ENCODE measurements at regions not wholly inside any gene's neighbourhood (a gene's known extent, or its start where the extent isn't known, plus 50 kb on each side); places are given as distances from the start of the nearest gene placed in this dataset.

- TF ChIP-seq CTCF (IDR thresholded peaks at IDR 0.05; ENCODE audit: extremely low read depth, insufficient read depth, missing control alignments) = no peak
- in situ Hi-C loops (cut with MboI; ENCODE audit: low pct_unique_long_range_greater_than_20kb, low sequenced_read_pairs, unreplicated experiment) = no loop called here
- no peak for DNase-seq (ENCODE audit: low spot score)
These were observed 135.9 kb upstream of the SOX4 start for GRCh38 chr6:21457647-21458046.

GRCh38 chr6:21459641-21460040 is 133.9 kb upstream of the SOX4 start:
- no peak for DNase-seq (ENCODE audit: low spot score)
- TF ChIP-seq CTCF (IDR thresholded peaks at IDR 0.05; ENCODE audit: extremely low read depth, insufficient read depth, missing control alignments) = no peak
- in situ Hi-C loops (cut with MboI; ENCODE audit: low pct_unique_long_range_greater_than_20kb, low sequenced_read_pairs, unreplicated experiment) = no loop called here

- DNase-seq (ENCODE audit: low spot score) = no peak
- in situ Hi-C loops (cut with MboI; ENCODE audit: low pct_unique_long_range_greater_than_20kb, low sequenced_read_pairs, unreplicated experiment) = no loop called here
- TF ChIP-seq CTCF (IDR thresholded peaks at IDR 0.05; ENCODE audit: extremely low read depth, insufficient read depth, missing control alignments) = no peak
These were observed 131.6 kb upstream of the SOX4 start for GRCh38 chr6:21461844-21462518.

- DNase-seq (ENCODE audit: low spot score) = no peak
- TF ChIP-seq CTCF (IDR thresholded peaks at IDR 0.05; ENCODE audit: extremely low read depth, insufficient read depth, missing control alignments) = no peak
- in situ Hi-C loops (cut with MboI; ENCODE audit: low pct_unique_long_range_greater_than_20kb, low sequenced_read_pairs, unreplicated experiment) = no loop called here
These were observed 131.1 kb upstream of the SOX4 start for GRCh38 chr6:21462519-21462852.

GRCh38 chr6:21467091-21467490 is 126.5 kb upstream of the SOX4 start:
- DNase-seq (ENCODE audit: low spot score) = no peak
- in situ Hi-C loops (cut with MboI; ENCODE audit: low pct_unique_long_range_greater_than_20kb, low sequenced_read_pairs, unreplicated experiment) = no loop called here
- TF ChIP-seq CTCF (IDR thresholded peaks at IDR 0.05; ENCODE audit: extremely low read depth, insufficient read depth, missing control alignments) = no peak

GRCh38 chr6:21468461-21468860 is 125.1 kb upstream of the SOX4 start:
- no peak for TF ChIP-seq CTCF (IDR thresholded peaks at IDR 0.05; ENCODE audit: extremely low read depth, insufficient read depth, missing control alignments)
- no peak for DNase-seq (ENCODE audit: low spot score)
- in situ Hi-C loops (cut with MboI; ENCODE audit: low pct_unique_long_range_greater_than_20kb, low sequenced_read_pairs, unreplicated experiment) = no loop called here

- in situ Hi-C loops (cut with MboI; ENCODE audit: low pct_unique_long_range_greater_than_20kb, low sequenced_read_pairs, unreplicated experiment) = no loop called here
- no peak for TF ChIP-seq CTCF (IDR thresholded peaks at IDR 0.05; ENCODE audit: extremely low read depth, insufficient read depth, missing control alignments)
- no peak for DNase-seq (ENCODE audit: low spot score)
These were observed 124.3 kb upstream of the SOX4 start for GRCh38 chr6:21469213-21469612.
